ENCODE measurements at regions not wholly inside any gene's neighbourhood (a gene's known extent, or its start where the extent isn't known, plus 50 kb on each side); places are given as distances from the start of the nearest gene placed in this dataset.

- Mint-ChIP-seq H3K4me3 (no peak overlapping the region), H3K36me3 (ENCODE audit: low read depth) (no peaks in the 10 kb centered on the region), H3K27me3 (ENCODE audit: insufficient read depth) (peaks cover 3% of the 10 kb centered on the region; the same call in 1 of the 2 replicates), H3K9me3 (no peaks in the 10 kb centered on the region), H3K27ac (no peak overlapping the region), H3K4me1 (ENCODE audit: low read depth) (0 out of 2 replicates have a peak, but pooled peaks cover 6% of the 10 kb centered on the region)
- DNase-seq, result no peak
- TF ChIP-seq CTCF (IDR thresholded peaks at IDR 0.05), result no peak
Observed at GRCh38 chr7:106524690-106525059, 136.3 kb downstream of the CCDC71L start.

GRCh38 chr7:106523482-106523881 lies 137.5 kb downstream of the CCDC71L start:
- 0 out of 2 replicates have a peak, but pooled peaks cover 6% of the 10 kb centered on the region for H3K4me1 Mint-ChIP-seq (ENCODE audit: low read depth)

GRCh38 chr7:106522696-106523095 lies 138.3 kb downstream of the CCDC71L start:
- DNase-seq, result no peak
- H3K27me3 Mint-ChIP-seq (ENCODE audit: insufficient read depth), result peaks cover 6% of the 10 kb centered on the region; the same call in 1 of the 2 replicates
- no peak overlapping the region for H3K27ac Mint-ChIP-seq
- TF ChIP-seq CTCF (IDR thresholded peaks at IDR 0.05), result no peak
- no peaks in the 10 kb centered on the region for H3K9me3 Mint-ChIP-seq
- H3K4me1 Mint-ChIP-seq (ENCODE audit: low read depth), result 0 out of 2 replicates have a peak, but pooled peaks cover 6% of the 10 kb centered on the region
- H3K36me3 Mint-ChIP-seq (ENCODE audit: low read depth), result no peaks in the 10 kb centered on the region
- no peak overlapping the region for H3K4me3 Mint-ChIP-seq

More at GRCh38 chr7:106523482-106523881, 137.5 kb downstream of the CCDC71L start:
- Mint-ChIP-seq H3K9me3 (no peaks in the 10 kb centered on the region), H3K27ac (no peak overlapping the region), H3K27me3 (ENCODE audit: insufficient read depth) (peaks cover 6% of the 10 kb centered on the region; the same call in 1 of the 2 replicates), H3K4me3 (no peak overlapping the region), H3K36me3 (ENCODE audit: low read depth) (no peaks in the 10 kb centered on the region)
- DNase-seq, result no peak
- TF ChIP-seq CTCF (IDR thresholded peaks at IDR 0.05), result no peak

GRCh38 chr7:106521541-106521940 lies 139.4 kb downstream of the CCDC71L start:
- Mint-ChIP-seq H3K36me3 (ENCODE audit: low read depth) (no peaks in the 10 kb centered on the region), H3K4me3 (no peak overlapping the region), H3K9me3 (no peaks in the 10 kb centered on the region), H3K27me3 (ENCODE audit: insufficient read depth) (peaks cover 13% of the 10 kb centered on the region; the same call in 1 of the 2 replicates), H3K27ac (no peak overlapping the region), H3K4me1 (ENCODE audit: low read depth) (0 out of 2 replicates have a peak, but pooled peaks cover 6% of the 10 kb centered on the region)
- TF ChIP-seq CTCF (IDR thresholded peaks at IDR 0.05), result no peak
- no peak for DNase-seq

- H3K9me3 Mint-ChIP-seq, result no peaks in the 10 kb centered on the region
- no peak for DNase-seq
Observed at GRCh38 chr7:106520962-106521514, 139.9 kb downstream of the CCDC71L start.

More at GRCh38 chr7:106520962-106521514, 139.9 kb downstream of the CCDC71L start:
- Mint-ChIP-seq H3K4me1 (ENCODE audit: low read depth) (0 out of 2 replicates have a peak, but pooled peaks cover 6% of the 10 kb centered on the region), H3K4me3 (no peak overlapping the region), H3K27me3 (ENCODE audit: insufficient read depth) (peaks cover 13% of the 10 kb centered on the region; the same call in 1 of the 2 replicates), H3K36me3 (ENCODE audit: low read depth) (no peaks in the 10 kb centered on the region), H3K27ac (no peak overlapping the region)
- TF ChIP-seq CTCF (IDR thresholded peaks at IDR 0.05), result peak; percentile 38

All from HFFc6 (cell line).